GM12874 (cell line): ENCODE measurements at regions not wholly inside any gene's neighbourhood (a gene's known extent, or its start where the extent isn't known, plus 50 kb on each side); places are given as distances from the start of the nearest gene placed in this dataset.

ENCODE experiments used
- CTCF ChIP-seq: IDR thresholded peaks from 2 replicates; pipeline ENCODE4 v1.5.1; 2011; ENCODE audit warnings: low read depth, mild to moderate bottlenecking, control low read depth, low read length, moderate library complexity; ENCODE audit not compliant: insufficient read depth

GRCh38 chr2:163171786-163172530 lies 333.4 kb upstream of the KCNH7 start:
- no peak for TF ChIP-seq CTCF

- no peak for TF ChIP-seq CTCF
Measured at GRCh38 chr2:163157891-163158496, 319.4 kb upstream of the KCNH7 start.

DNA sequence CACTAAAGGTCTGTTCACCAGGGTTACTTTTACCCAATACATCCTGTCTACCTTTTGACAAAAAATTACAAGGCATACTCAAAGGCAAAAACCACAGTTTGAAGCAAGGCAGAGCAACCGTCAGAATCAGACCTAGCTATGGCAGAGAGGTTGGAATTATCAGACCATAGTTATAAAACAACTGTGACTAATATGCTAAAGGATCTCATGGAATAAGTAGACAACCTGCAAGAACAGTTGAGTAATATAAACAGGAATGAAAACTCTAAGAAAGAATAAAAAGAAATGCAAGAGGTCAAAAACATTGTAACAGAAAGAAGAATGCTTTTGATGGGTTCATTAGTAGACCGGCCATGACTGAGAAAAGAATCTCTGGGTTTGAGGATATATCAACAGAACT lies 318.8 kb upstream of the KCNH7 start:
- TF ChIP-seq CTCF, result no peak

GRCh38 chr2:163155925-163156324 lies 317.4 kb upstream of the KCNH7 start:
- no peak for TF ChIP-seq CTCF

DNA sequence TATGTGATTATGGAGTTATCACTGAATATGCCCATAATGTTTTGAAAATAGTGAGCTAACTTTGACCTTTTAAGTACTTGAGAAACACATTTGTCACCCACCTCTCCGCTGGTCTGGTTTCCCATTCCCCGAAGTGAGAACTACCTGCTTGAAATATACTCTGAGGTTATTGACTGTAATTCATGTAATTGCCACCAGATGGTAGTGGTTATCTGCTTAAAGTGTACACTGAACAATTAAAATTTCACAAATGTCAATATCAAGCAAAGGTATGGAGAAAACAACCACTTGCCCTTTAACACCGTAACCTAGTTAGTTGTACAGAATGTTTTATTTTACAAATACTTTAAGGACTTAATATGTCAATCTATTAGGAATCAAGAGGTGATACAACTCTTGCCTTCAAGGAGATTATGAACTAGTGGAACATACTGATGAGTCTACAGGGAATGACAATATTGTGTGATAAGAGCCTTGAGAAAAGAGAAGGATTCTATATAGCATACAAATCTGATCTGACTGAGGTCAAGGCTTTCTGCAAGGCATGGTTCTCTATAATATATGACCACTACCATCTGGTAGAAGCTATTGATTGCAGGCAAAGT lies 316.8 kb upstream of the KCNH7 start:
- TF ChIP-seq CTCF, result peak; percentile 29; the same call in 1 of the 2 replicates

DNA sequence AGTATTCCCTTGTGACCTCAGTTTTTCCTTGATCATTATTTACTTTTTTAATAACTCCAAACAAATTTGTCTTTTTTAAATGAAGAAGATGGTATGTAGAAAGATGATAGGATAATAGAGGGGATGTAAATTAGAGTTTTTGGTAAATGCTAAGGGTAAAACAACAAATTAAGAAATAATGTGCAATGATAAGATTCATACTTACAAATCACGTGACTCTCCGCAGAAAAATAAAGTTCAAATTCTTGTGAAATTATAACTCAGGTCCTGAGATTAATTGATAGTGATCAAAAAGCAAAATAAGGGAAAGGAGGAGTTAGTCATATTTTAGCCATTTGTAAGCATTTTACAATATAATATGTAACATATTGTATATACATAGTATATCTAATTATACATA lies 304.1 kb upstream of the KCNH7 start:
- TF ChIP-seq CTCF, result no peak

GRCh38 chr2:163138947-163139346 lies 300.4 kb upstream of the KCNH7 start:
- no peak for TF ChIP-seq CTCF
